Stomach (tissue), 8 donors: ENCODE measurements at regions not wholly inside any gene's neighbourhood (a gene's known extent, or its start where the extent isn't known, plus 50 kb on each side); places are given as distances from the start of the nearest gene placed in this dataset.

Experiments
- DNase-seq, 2 donors: peaks; one replicate each; pipeline versions ENCODE4 v3.0.0 to v3.0.0-alpha.2; 2013 to 2019
- H3K27ac ChIP-seq, 5 donors: fragments of 200-600 bp in 4 of 5; sonication (generic) in 4 of 5; one replicate each; pipeline ENCODE4 v1.5.1; 2013 to 2019; ENCODE audit warnings: mild to moderate bottlenecking in 1 of 5, moderate library complexity in 1 of 5
- H3K27me3 ChIP-seq, 3 donors: fragments of 200-600 bp; sonication (generic); one replicate each; pipeline ENCODE4 v1.5.1; 2017 to 2019; ENCODE audit warnings: mixed run types in 1 of 3
- H3K36me3 ChIP-seq, 4 donors: fragments of 200-600 bp; sonication (generic); 1 replicate in 3 of 4; 2 replicates in 1 of 4; pipeline ENCODE4 v1.5.1; 2016 to 2019
- H3K4me1 ChIP-seq, 4 donors: fragments of 200-600 bp; sonication (generic); one replicate each; pipeline ENCODE4 v1.5.1; 2016 to 2019
- H3K4me3 ChIP-seq, 4 donors: fragments of 200-600 bp; sonication (generic) in 3 of 4; one replicate each; pipeline ENCODE4 v1.5.1; 2016 to 2019; ENCODE audit warnings: mild to moderate bottlenecking in 1 of 4
- H3K9me3 ChIP-seq, 4 donors: fragments of 200-600 bp; sonication (generic); one replicate each; pipeline ENCODE4 v1.5.1; 2016 to 2019
- CTCF ChIP-seq, 7 experiments: fragments of 450-650 bp in 4 of 7; fragments of 200-600 bp in 3 of 7; sonication (generic) in 3 of 7; IDR thresholded peaks; one replicate each; pipeline ENCODE4 v1.5.1; 2016 to 2019; ENCODE audit warnings: antibody characterized with exemption in 7 of 7, control low read depth in 2 of 7, mild to moderate bottlenecking in 1 of 7
- EP300 ChIP-seq: sonication (generic); formaldehyde crosslinking; IDR thresholded peaks from one replicate; pipeline ENCODE4 v1.6.1; 2017; ENCODE audit warnings: antibody characterized with exemption
- POLR2A ChIP-seq, 4 donors: fragments of 450-650 bp; IDR thresholded peaks; one replicate each; pipeline ENCODE4 v1.6.1; 2016; ENCODE audit warnings: antibody characterized with exemption in 4 of 4, control low read depth in 2 of 4, mild to moderate bottlenecking in 1 of 4, moderate library complexity in 1 of 4
- POLR2AphosphoS5 ChIP-seq, 3 donors: sonication (generic); formaldehyde crosslinking; IDR thresholded peaks; one replicate each; pipeline ENCODE4 v1.6.1; 2016; ENCODE audit warnings: antibody characterized with exemption in 3 of 3
- WGBS, 5 donors: extraction: QIAGEN DNeasy Blood & Tissue Kit in 3 of 5; methylation state at CpG; one replicate each; pipeline versions ENCODE4 v1.1.5 to v1.1.7; 2013 to 2018; 5-methylcytosine and 5-hydroxymethylcytosine counted together
- intact Hi-C: fragments of 100-400 bp; cut with DNase I; formaldehyde crosslinking; loops from one replicate; pipeline ENCODE4 v1.15.1; 2023; ENCODE audit warnings: low total_unique reads
- donor health status: healthy with polysubstance abuse.
- donor health status: Bipolar disorder and iron deficiency.
- donor health status: healthy.

- Histone ChIP-seq H3K9me3 (peaks cover 0 to 7% (median 0%) of the 10 kb centered on the region in 4 donors), H3K27me3 (no peaks in the 10 kb centered on the region), H3K4me1 (no peaks in the 10 kb centered on the region), H3K36me3 (no peaks in the 10 kb centered on the region), H3K4me3 (no peak overlapping the region), H3K27ac (no peak overlapping the region)
- DNase-seq, result no peak
- WGBS, 5 donors, result 76 to 90% (median 83%) methylated on average over 4 of the region's 4 CpGs
- TF ChIP-seq EP300 (no peak), POLR2AphosphoS5 (IDR thresholded peaks at IDR 0.05) (no peak), CTCF (IDR thresholded peaks at IDR 0.05) (no peak), POLR2A (IDR thresholded peaks at IDR 0.05) (no peak)
- intact Hi-C loops, result no loop called here
Measured at GRCh38 chr4:14338585-14339265, 663.6 kb upstream of the CPEB2 start.

GRCh38 chr4:14339715-14340114 is 662.6 kb upstream of the CPEB2 start:
- intact Hi-C loops, result no loop called here
- peaks cover 0 to 1% (median 0%) of the 10 kb centered on the region in 4 donors for H3K9me3 ChIP-seq
- H3K36me3 ChIP-seq, result no peaks in the 10 kb centered on the region

GRCh38 chr4:14340321-14340720 is 662.0 kb upstream of the CPEB2 start:
- Histone ChIP-seq H3K4me3 (no peak overlapping the region), H3K36me3 (no peaks in the 10 kb centered on the region), H3K9me3 (no peaks in the 10 kb centered on the region), H3K27me3 (no peaks in the 10 kb centered on the region), H3K27ac (no peak overlapping the region), H3K4me1 (no peaks in the 10 kb centered on the region)
- TF ChIP-seq POLR2A (IDR thresholded peaks at IDR 0.05) (no peak), POLR2AphosphoS5 (IDR thresholded peaks at IDR 0.05) (no peak), CTCF (IDR thresholded peaks at IDR 0.05) (no peak), EP300 (no peak)
- intact Hi-C loops, result no loop called here
- 44 to 66% (median 62%) methylated on average over 4 of the region's 4 CpGs for WGBS, 5 donors
- DNase-seq, result no peak

More at GRCh38 chr4:14339715-14340114, 662.6 kb upstream of the CPEB2 start:
- no peaks in the 10 kb centered on the region for H3K27me3 ChIP-seq
- H3K27ac ChIP-seq, result no peak overlapping the region
- no peak for DNase-seq
- no peak for TF ChIP-seq POLR2A (IDR thresholded peaks at IDR 0.05)
- no peak for TF ChIP-seq EP300
- no peak for TF ChIP-seq POLR2AphosphoS5 (IDR thresholded peaks at IDR 0.05)
- no peak for TF ChIP-seq CTCF (IDR thresholded peaks at IDR 0.05)
- H3K4me1 ChIP-seq, result no peaks in the 10 kb centered on the region
- 83 to 95% (median 89%) methylated on average over 5 of the region's 5 CpGs for WGBS, 5 donors
- H3K4me3 ChIP-seq, result no peak overlapping the region

GRCh38 chr4:14343961-14344360 is 658.3 kb upstream of the CPEB2 start:
- intact Hi-C loops, result no loop called here
- no peaks in the 10 kb centered on the region for H3K4me1 ChIP-seq
- H3K9me3 ChIP-seq, result no peaks in the 10 kb centered on the region
- DNase-seq, result no peak
- H3K27ac ChIP-seq, result no peak overlapping the region
- no peak overlapping the region for H3K4me3 ChIP-seq
- no peak for TF ChIP-seq POLR2AphosphoS5 (IDR thresholded peaks at IDR 0.05)
- no peak for TF ChIP-seq CTCF (IDR thresholded peaks at IDR 0.05)
- TF ChIP-seq POLR2A (IDR thresholded peaks at IDR 0.05), result no peak
- TF ChIP-seq EP300, result no peak
- H3K36me3 ChIP-seq, result no peaks in the 10 kb centered on the region
- WGBS, 5 donors, result 42 to 51% (median 46%) methylated on average over 4 of the region's 4 CpGs
- no peaks in the 10 kb centered on the region for H3K27me3 ChIP-seq
